ENCODE measurements at regions not wholly inside any gene's neighbourhood (a gene's known extent, or its start where the extent isn't known, plus 50 kb on each side); places are given as distances from the start of the nearest gene placed in this dataset.
"Not testable (repeated sequence)": the region's sequence is repeated elsewhere in the genome, so short reads cannot be mapped to it uniquely, and the experiment has no call there.

DNA sequence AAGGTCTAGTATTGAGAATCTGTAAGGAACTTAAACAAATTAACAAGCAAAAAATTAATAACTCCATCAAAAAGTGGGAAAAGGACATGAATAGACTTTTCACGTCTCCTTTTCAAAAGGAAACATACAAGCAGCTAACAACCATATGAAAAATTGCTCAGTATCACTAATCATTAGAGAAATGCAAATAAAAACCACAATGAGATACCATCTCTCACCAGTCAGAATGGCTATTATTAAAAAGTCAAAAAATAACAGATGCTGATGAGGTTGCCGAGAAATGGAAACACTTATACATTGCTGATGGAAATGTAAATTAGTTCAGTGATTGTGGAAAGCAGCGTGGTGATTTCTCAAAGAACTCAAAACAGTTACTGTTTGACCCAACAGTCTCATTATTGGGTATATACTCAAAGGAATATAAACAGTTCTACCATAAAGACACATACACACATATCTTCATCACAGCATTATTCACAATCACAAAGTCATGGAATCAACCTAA, 410.4 kb upstream of the SMIM31 start:
- Mint-ChIP-seq H3K27ac (no peak overlapping the region), H3K9me3 (peaks cover 5% of the 10 kb centered on the region), H3K27me3 (no peaks in the 10 kb centered on the region), H3K4me1 (peaks cover 2% of the 10 kb centered on the region), H3K4me3 (no peak overlapping the region), H3K36me3 (no peaks in the 10 kb centered on the region)
- no peak for ATAC-seq (ENCODE audit: low read depth)
- DNase-seq (ENCODE audit: low spot score in 2 of 2), result no peak

DNA sequence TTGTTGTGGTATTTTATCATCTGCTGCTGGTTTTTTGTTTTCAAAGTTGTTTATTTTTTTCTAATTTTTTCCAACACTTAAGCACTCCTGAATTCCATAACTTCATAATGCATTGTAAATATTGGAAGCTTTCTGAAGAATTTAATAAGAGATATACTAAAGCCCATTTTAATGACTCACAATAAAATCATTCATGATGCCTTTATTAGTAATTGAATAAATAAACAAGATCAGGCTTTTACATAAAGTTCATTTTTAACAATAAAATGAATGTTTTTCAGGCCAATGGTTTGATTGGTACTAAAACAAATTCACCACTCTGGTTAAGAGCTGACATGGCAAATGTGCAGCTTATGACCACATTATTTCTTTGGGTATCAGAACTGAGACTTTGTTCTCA, 408.2 kb upstream of the SMIM31 start:
- H3K9me3 Mint-ChIP-seq, result peaks cover 3% of the 10 kb centered on the region
- H3K4me1 Mint-ChIP-seq, result peaks cover 2% of the 10 kb centered on the region
- H3K27ac Mint-ChIP-seq, result no peak overlapping the region
- no peak for ATAC-seq (ENCODE audit: low read depth)
- H3K36me3 Mint-ChIP-seq, result no peaks in the 10 kb centered on the region
- no peak for DNase-seq (ENCODE audit: low spot score in 2 of 2)
- H3K4me3 Mint-ChIP-seq, result no peak overlapping the region
- no peaks in the 10 kb centered on the region for H3K27me3 Mint-ChIP-seq

DNA sequence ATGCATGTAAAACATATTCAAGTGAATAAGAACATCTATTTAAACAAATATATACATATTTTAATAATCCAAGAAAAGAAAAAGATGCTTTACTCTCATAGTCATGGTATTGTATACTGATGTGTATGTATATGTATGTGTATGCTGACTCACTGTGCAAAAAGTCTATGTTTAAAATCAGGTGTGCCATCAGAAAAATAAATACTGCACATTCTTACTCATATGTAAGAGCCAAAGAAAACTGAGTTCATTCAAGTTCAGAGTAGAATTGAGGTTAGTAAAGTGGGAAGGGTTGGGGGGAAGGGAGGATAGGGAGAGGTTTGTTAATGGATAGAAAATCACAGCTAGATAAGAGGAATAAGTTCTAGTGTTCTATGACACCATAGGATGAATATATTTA, 403.9 kb upstream of the SMIM31 start:
- no peak overlapping the region for H3K4me3 Mint-ChIP-seq
- H3K27ac Mint-ChIP-seq, result no peak overlapping the region
- no peaks in the 10 kb centered on the region for H3K36me3 Mint-ChIP-seq
- ATAC-seq (ENCODE audit: low read depth) (no peak), DNase-seq (ENCODE audit: low spot score in 2 of 2) (no peak)
- H3K27me3 Mint-ChIP-seq, result no peaks in the 10 kb centered on the region
- no peaks in the 10 kb centered on the region for H3K4me1 Mint-ChIP-seq
- H3K9me3 Mint-ChIP-seq, result no peaks in the 10 kb centered on the region

DNA sequence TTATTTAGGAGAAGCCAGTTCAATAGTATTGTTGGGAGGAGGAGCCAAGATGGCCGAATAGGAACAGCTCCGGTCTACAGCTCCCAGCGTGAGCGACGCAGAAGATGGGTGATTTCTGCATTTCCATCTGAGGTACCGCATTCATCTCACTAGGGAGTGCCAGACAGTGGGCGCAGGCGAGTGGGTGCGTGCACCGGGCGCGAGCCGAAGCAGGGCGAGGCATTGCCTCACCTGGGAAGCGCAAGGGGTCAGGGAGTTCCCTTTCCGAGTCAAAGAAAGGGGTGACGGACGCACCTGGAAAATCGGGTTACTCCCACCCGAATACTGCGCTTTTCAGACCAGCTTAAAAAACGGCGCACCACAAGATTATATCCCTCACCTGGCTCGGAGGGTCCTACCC, 403.2 kb upstream of the SMIM31 start:
- not testable (repeated sequence) for H3K4me1 Mint-ChIP-seq; DNase-seq (ENCODE audit: low spot score in 2 of 2); H3K9me3 Mint-ChIP-seq; H3K27ac Mint-ChIP-seq; H3K27me3 Mint-ChIP-seq; H3K4me3 Mint-ChIP-seq; H3K36me3 Mint-ChIP-seq; ATAC-seq (ENCODE audit: low read depth)

DNA sequence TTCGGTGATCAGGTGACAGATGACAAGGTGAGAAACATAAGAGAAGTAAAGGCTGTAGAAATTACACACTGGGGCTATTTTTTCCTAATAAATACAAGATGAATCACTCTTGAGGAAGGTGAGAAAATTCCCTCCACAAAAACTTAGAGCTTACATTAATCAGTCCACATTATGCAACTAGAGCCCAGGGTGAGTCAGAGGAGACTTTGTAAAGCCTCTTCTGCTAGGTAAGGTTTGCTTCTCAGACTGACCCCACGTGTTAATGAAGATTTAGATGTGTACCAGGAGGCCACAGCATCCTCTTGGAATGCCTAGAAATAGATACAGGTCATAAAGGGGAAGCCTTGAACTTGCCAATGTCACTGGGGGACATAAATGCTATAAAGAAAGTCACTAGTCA, 396.0 kb upstream of the SMIM31 start:
- Mint-ChIP-seq H3K27me3 (no peaks in the 10 kb centered on the region), H3K27ac (no peak overlapping the region), H3K4me1 (no peaks in the 10 kb centered on the region), H3K9me3 (no peaks in the 10 kb centered on the region), H3K4me3 (no peak overlapping the region), H3K36me3 (no peaks in the 10 kb centered on the region)
- ATAC-seq (ENCODE audit: low read depth) (no peak), DNase-seq (ENCODE audit: low spot score in 2 of 2) (no peak)

DNA sequence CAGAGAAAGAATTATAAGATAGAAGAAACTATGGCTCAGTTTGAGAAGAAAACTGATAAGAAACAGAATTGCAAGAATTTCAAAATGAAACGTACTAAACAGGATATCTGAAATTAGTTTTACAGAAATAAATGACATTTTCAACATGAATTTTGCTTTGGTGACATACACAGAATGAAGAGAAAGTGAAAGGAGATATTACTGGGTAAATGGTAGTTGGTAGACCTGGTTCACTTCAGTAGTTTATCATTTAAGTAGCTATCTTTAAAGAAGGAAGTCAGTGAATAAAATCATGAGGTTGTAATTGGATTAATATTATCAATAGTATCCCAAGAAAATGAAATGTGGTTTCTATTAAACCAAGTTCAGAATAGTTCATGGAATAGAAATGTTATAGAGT, 395.5 kb upstream of the SMIM31 start:
- no peak overlapping the region for H3K4me3 Mint-ChIP-seq
- DNase-seq (ENCODE audit: low spot score in 2 of 2) (no peak), ATAC-seq (ENCODE audit: low read depth) (no peak)
- H3K4me1 Mint-ChIP-seq, result no peaks in the 10 kb centered on the region
- H3K9me3 Mint-ChIP-seq, result no peaks in the 10 kb centered on the region
- H3K27ac Mint-ChIP-seq, result no peak overlapping the region
- no peaks in the 10 kb centered on the region for H3K27me3 Mint-ChIP-seq
- no peaks in the 10 kb centered on the region for H3K36me3 Mint-ChIP-seq

DNA sequence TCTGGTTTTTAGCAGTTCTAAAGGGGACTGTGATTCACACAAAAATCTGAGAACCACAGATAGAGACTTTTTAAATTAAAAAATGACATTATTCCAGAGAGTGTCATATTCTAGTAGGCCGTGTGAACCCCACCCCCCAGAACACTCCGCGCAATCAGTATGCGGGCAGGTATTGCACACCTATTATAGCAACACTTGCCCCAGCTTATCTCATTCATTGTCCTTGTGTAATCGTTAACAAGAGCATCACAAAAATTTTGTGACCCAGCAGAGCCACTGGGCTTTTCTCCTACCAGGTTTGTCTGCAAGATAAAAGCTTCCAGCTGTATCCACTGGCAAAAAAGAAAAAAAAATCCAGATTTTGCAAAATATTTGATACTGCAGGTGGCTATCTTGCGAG, 394.1 kb upstream of the SMIM31 start:
- no peaks in the 10 kb centered on the region for H3K36me3 Mint-ChIP-seq
- DNase-seq (ENCODE audit: low spot score in 2 of 2), result no peak
- no peak overlapping the region for H3K27ac Mint-ChIP-seq
- H3K9me3 Mint-ChIP-seq, result no peaks in the 10 kb centered on the region
- no peaks in the 10 kb centered on the region for H3K4me1 Mint-ChIP-seq
- no peaks in the 10 kb centered on the region for H3K27me3 Mint-ChIP-seq
- no peak for ATAC-seq (ENCODE audit: low read depth)
- H3K4me3 Mint-ChIP-seq, result no peak overlapping the region

DNA sequence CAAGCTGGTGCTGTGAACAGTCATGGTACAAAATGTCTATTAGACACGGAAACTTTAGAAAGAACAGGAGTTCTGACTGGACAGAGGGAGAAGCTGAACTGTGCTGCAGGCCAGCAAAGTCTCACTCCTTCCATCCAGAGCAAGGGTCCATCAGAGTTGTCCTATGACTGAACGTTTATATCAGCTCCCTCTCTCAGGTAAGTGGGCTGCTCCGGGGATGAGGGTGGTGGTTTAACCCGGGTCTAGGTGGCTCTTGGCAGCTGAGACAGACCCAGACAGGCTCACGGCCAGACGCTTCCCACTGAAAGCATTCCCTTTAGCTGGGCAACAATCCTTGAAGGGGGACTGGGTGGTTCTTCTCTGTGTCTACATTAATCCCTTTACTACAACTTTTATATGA, 385.0 kb upstream of the SMIM31 start:
- H3K4me1 Mint-ChIP-seq, result no peaks in the 10 kb centered on the region
- DNase-seq (ENCODE audit: low spot score in 2 of 2) (no peak), ATAC-seq (ENCODE audit: low read depth) (no peak)
- H3K4me3 Mint-ChIP-seq, result no peak overlapping the region
- no peaks in the 10 kb centered on the region for H3K9me3 Mint-ChIP-seq
- H3K27ac Mint-ChIP-seq, result no peak overlapping the region
- H3K36me3 Mint-ChIP-seq, result no peaks in the 10 kb centered on the region
- no peaks in the 10 kb centered on the region for H3K27me3 Mint-ChIP-seq

DNA sequence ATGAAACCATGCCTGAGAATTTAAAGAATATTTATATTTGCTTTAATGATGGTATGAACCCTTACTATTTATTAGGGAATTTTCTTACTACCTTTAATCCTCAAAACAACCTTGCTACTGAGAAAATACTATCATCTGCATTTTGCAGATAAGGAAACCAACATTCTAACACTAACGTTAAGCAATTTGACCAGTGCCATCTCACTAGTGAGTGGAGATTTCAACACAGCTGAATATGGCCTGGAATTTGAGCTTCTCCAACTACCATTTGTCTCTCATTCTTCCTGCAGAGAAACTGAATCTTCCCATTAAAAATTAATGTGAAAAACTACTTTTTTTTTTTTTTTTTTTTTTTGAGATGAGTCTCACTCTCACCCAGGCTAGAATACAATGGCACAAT, 380.9 kb upstream of the SMIM31 start:
- no peaks in the 10 kb centered on the region for H3K4me1 Mint-ChIP-seq
- H3K27me3 Mint-ChIP-seq, result no peaks in the 10 kb centered on the region
- no peak overlapping the region for H3K27ac Mint-ChIP-seq
- no peaks in the 10 kb centered on the region for H3K9me3 Mint-ChIP-seq
- no peak for DNase-seq (ENCODE audit: low spot score in 2 of 2)
- H3K36me3 Mint-ChIP-seq, result no peaks in the 10 kb centered on the region
- ATAC-seq (ENCODE audit: low read depth), result no peak
- H3K4me3 Mint-ChIP-seq, result no peak overlapping the region

DNA sequence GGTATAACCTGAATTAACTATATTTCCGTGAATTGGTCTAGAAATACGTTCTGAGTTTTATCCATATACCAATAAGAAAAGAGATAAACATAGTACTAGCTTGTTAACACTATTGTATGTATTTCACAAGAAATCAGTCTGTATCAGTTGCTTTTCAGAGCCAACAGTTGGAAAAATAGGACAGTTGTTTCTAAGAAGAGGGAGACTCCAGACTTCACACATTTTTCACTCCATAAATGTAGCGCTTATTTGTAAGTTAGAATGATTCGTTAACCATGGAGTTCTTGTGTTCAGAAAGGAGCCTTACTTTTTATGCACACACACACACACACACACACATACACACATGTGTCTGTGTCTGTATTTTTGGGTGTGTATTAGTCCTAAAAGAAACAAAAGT, 376.7 kb upstream of the SMIM31 start:
- Mint-ChIP-seq H3K9me3 (no peaks in the 10 kb centered on the region), H3K4me3 (no peak overlapping the region), H3K27me3 (no peaks in the 10 kb centered on the region), H3K27ac (no peak overlapping the region), H3K36me3 (no peaks in the 10 kb centered on the region), H3K4me1 (no peaks in the 10 kb centered on the region)
- DNase-seq (ENCODE audit: low spot score in 2 of 2) (no peak), ATAC-seq (ENCODE audit: low read depth) (no peak)

DNA sequence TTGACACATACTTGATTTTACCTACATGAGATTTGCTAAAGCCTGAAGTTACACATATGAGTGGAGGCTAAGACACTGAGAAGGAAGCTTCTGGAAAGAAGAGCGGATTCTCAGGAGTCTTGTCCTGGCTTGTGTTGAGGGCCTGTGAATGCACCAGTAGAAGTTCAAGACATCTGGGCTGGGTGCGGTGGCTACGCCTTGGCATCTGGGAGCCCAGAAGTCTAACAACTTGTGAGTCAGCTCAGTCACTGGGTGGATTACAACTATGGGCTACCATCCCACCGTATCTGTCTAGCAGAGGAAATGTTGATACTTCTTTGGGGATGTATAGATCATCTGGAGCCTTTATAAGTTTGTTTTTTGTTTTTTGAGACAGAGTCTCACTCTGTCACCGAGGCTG, 375.6 kb upstream of the SMIM31 start:
- no peaks in the 10 kb centered on the region for H3K36me3 Mint-ChIP-seq
- DNase-seq (ENCODE audit: low spot score in 2 of 2) (no peak), ATAC-seq (ENCODE audit: low read depth) (no peak)
- no peaks in the 10 kb centered on the region for H3K4me1 Mint-ChIP-seq
- no peak overlapping the region for H3K27ac Mint-ChIP-seq
- peaks cover 4% of the 10 kb centered on the region for H3K27me3 Mint-ChIP-seq
- no peaks in the 10 kb centered on the region for H3K9me3 Mint-ChIP-seq
- H3K4me3 Mint-ChIP-seq, result no peak overlapping the region

DNA sequence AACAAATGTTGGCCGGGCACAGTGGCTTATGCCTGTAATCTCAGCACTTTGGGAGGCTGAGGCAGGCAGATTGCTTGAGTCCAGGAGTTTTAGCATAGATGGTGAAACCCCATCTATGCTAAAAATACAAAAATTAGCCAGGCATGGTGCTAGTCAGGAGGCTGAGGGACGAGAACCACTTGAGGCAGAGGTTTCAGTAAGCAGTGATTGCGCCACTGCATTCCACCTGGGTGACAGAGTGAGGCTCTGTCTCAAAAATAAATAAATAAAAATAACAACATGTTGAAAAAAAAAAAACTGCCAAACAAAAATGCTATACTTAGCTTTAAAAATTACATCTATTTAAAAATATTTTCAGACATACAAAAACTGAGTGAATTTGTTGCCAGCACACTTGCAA, 374.2 kb upstream of the SMIM31 start:
- peaks cover 4% of the 10 kb centered on the region for H3K27me3 Mint-ChIP-seq
- no peak overlapping the region for H3K4me3 Mint-ChIP-seq
- H3K9me3 Mint-ChIP-seq, result no peaks in the 10 kb centered on the region
- no peak overlapping the region for H3K27ac Mint-ChIP-seq
- DNase-seq (ENCODE audit: low spot score in 2 of 2) (no peak), ATAC-seq (ENCODE audit: low read depth) (no peak)
- H3K36me3 Mint-ChIP-seq, result no peaks in the 10 kb centered on the region
- no peaks in the 10 kb centered on the region for H3K4me1 Mint-ChIP-seq

DNA sequence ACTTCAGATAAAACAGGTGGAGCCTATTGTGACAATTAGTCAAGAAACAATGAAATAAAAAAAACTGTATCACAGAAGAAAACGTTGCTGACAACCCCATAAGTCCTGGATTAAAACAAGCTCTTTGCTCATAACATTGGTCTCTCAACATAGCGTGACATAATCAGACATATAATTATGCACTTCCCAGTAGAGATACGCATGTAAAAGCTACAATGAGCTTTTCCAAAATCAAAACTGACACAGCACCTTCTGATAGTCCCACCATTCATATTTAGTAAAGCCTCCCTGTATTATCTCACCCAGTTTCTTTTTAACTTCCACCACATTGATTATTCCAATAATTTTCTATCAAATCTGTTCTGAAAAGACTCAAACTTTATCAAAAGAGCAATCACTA, 372.1 kb upstream of the SMIM31 start:
- H3K4me3 Mint-ChIP-seq, result no peak overlapping the region
- no peaks in the 10 kb centered on the region for H3K4me1 Mint-ChIP-seq
- no peaks in the 10 kb centered on the region for H3K9me3 Mint-ChIP-seq
- peaks cover 4% of the 10 kb centered on the region for H3K27me3 Mint-ChIP-seq
- no peak for DNase-seq (ENCODE audit: low spot score in 2 of 2)
- H3K36me3 Mint-ChIP-seq, result no peaks in the 10 kb centered on the region
- ATAC-seq (ENCODE audit: low read depth), result no peak
- H3K27ac Mint-ChIP-seq, result no peak overlapping the region

DNA sequence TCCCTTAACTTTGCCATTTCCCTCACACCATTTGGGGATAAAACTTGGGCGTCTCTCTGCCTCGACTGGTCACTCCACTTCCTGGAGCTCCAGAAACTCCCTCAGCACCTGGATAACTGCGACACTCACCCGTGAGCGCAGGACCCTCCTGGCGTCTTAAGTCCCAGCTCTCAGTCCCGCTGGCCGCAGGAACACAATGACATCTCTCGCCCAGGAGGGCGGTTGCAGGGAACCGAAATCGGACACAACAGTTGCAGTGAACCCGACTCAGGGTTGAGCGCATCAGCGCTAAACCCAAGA, 370.9 kb upstream of the SMIM31 start:
- Mint-ChIP-seq H3K27me3 (peaks cover 4% of the 10 kb centered on the region), H3K27ac (no peak overlapping the region), H3K4me3 (no peak overlapping the region)

DNA sequence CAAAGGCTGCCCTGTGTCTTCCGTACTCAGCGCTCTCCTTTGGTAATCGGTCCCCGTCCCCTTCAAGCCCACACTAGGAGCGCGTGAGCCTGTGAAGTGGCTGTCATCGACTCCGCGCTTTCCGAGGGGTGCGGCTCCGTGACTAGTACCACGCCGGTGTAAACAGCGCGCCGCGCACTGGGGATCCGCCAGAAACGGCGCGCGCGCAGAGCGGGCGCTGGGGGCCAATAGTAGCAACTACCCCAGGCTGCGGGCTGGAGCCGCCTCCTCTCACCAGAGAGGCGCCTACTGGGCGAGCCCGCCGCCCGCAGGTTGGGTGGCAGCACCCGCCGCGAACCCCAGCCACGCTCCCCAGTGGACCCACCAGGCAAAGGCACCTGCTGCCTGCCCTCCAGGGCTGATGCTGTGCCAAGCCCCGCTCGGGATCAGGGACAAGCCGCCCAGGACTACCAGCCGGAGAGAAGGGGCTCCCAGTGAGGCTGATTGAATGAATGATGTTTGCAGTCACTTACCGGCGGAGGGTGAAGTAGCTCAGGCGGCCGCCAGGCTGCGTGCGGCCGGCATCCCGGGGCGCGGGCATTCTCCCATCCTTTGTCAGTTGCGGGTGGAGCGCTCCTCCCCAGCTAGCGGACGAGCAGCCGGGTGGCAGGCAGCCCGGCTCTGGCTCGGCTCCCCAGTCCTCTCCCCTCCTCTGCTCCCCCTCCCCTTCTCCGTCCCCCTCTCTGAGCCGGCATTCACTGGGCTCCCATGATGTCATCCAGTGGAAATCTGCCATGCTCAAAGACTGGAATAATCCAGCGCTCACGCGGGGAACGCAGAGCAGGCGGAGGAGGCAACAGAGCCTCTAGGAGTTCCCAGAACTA, 370.3 kb upstream of the SMIM31 start:
- Mint-ChIP-seq H3K9me3 (no peaks in the 10 kb centered on the region), H3K27me3 (peaks cover 4% of the 10 kb centered on the region), H3K4me3 (no peak overlapping the region), H3K36me3 (no peaks in the 10 kb centered on the region), H3K4me1 (no peaks in the 10 kb centered on the region), H3K27ac (no peak overlapping the region)
- ATAC-seq (ENCODE audit: low read depth) (no peak), DNase-seq (ENCODE audit: low spot score in 2 of 2) (no peak)

More for the DNA sequence above, 370.9 kb upstream of the SMIM31 start:
- Mint-ChIP-seq H3K4me1 (no peaks in the 10 kb centered on the region), H3K36me3 (no peaks in the 10 kb centered on the region), H3K9me3 (no peaks in the 10 kb centered on the region)
- ATAC-seq (ENCODE audit: low read depth) (no peak), DNase-seq (ENCODE audit: low spot score in 2 of 2) (no peak)
